Ovary (tissue), 7 donors: ENCODE measurements at regions not wholly inside any gene's neighbourhood (a gene's known extent, or its start where the extent isn't known, plus 50 kb on each side); places are given as distances from the start of the nearest gene placed in this dataset.

Experiments
- DNase-seq, 5 donors: peaks; one replicate each; pipeline ENCODE4 v3.0.0-alpha.2; 2019 to 2020
- H3K27ac ChIP-seq, 2 donors: fragments of 200-600 bp; one replicate each; pipeline versions ENCODE4 v1.5.1 to v1.8.0; 2019 to 2022
- H3K27me3 ChIP-seq: fragments of 200-600 bp; one replicate; pipeline ENCODE4 v1.8.0; 2022
- H3K36me3 ChIP-seq: fragments of 200-600 bp; sonication (generic); one replicate; pipeline ENCODE4 v1.5.1; 2019
- H3K4me1 ChIP-seq: one replicate; pipeline ENCODE4 v1.8.1; 2013; ENCODE audit warnings: mild to moderate bottlenecking, moderate library complexity; ENCODE audit not compliant: insufficient read depth
- H3K4me3 ChIP-seq: fragments of 200-600 bp; sonication (generic); one replicate; pipeline ENCODE4 v1.5.1; 2017
- H3K9me3 ChIP-seq, 2 donors: fragments of 200-600 bp in 1 of 2; sonication (generic) in 1 of 2; one replicate each; pipeline versions ENCODE4 v1.5.1 to v1.8.1; 2013 to 2019; ENCODE audit warnings: mild to moderate bottlenecking in 1 of 2, moderate library complexity in 1 of 2
- EP300 ChIP-seq: sonication (generic); formaldehyde crosslinking; IDR thresholded peaks from one replicate; pipeline ENCODE4 v1.6.1; 2017; ENCODE audit warnings: antibody characterized with exemption
- POLR2A ChIP-seq: fragments of 450-650 bp; IDR thresholded peaks from one replicate; pipeline ENCODE4 v1.6.1; 2017; ENCODE audit warnings: antibody characterized with exemption, mild to moderate bottlenecking, moderate library complexity
- WGBS, 3 donors: extraction: QIAGEN DNeasy Blood & Tissue Kit in 1 of 3; methylation state at CpG; one replicate each; pipeline versions ENCODE4 v1.1.5 to v1.1.7; 2013 to 2017; 5-methylcytosine and 5-hydroxymethylcytosine counted together
- intact Hi-C, 4 donors: fragments of 100-400 bp; cut with DNase I; formaldehyde crosslinking; loops; one replicate each; pipeline versions ENCODE4 v1.11.0 to v1.15.1; 2022 to 2023
- TF ChIP-seq, protein P1 (sequence below), 3 donors: fragments of 450-650 bp in 2 of 3; fragments of 200-600 bp in 1 of 3; IDR thresholded peaks; one replicate each; pipeline versions ENCODE4 v1.5.1 to v1.8.0; 2016 to 2022; ENCODE audit warnings: antibody characterized with exemption in 3 of 3, mild to moderate bottlenecking in 1 of 3
- donor health status: DM: no; HTN: no; CAD: no; lungs with moderate emphysema.
- donor health status: DM: no; HTN: no; CAD: no.
- donor health status: Bipolar disorder and iron deficiency.
- donor health status: DM: no; HTN: no; CAD: no.
- donor health status: DM: yes; HTN: yes; CAD: no.

DNA sequence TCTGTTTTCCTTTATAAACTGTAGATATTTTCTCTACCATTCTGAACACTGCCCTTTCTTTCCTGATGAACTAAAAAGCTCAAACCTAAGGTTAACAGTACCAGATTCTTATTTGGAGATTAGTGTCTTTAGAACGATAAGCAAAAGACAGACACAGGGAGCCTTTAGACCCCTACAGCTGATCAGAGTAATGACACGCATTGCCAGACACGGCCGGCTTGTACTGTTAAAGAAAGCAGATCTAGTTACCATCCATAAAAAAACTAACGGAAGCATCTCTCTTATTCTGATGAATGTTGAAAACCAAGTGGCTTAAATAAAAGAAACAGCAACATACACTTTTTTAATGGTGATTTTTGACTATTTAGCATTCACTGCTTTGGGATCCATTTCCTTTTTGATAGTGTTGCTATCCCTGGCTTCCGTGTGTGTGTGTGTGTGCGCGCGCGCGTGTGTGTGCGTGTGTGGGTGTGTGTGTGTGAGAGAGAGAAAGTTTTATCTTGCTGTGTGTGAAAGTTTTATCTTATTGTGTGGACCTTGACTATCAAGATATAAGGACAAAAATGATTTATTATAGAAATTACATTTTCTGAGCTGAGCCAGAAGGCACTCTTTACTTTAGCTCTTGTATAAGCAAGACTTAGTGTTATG is 95.6 kb upstream of the SLC35B3 start:
- WGBS, 3 donors: 51 to 82% (median 55%) methylated on average over 12 of the region's 12 CpGs
- intact Hi-C loops: no loop called here

DNA sequence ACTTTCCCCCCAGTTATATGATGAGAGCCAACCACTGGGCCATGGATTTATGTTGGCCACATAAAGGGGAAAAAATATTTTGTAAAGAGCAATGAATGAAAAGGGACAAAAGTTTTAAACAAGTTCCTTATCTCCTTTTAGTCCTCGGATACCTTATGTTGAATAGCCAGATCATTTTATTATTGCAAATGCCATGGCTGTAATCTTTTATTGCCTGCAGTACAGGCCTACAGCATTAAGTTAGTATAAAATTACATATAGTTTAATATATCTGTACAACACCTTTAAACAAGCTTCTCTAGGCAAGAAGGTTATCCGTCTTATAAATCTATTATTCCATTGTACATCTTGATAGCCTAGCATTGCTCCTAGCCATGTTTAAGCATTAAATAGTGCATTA is 93.9 kb upstream of the SLC35B3 start:
- 65 to 81% (median 66%) methylated on average over 2 of the region's 2 CpGs for WGBS, 3 donors
- Histone ChIP-seq H3K36me3 (no peaks in the 10 kb centered on the region), H3K9me3 (no peaks in the 10 kb centered on the region), H3K4me1 (no peaks in the 10 kb centered on the region), H3K27ac (no peak overlapping the region), H3K4me3 (no peak overlapping the region), H3K27me3 (no peaks in the 10 kb centered on the region)
- intact Hi-C loops: no loop called here
- no peak for DNase-seq
- TF ChIP-seq, protein P1, sequence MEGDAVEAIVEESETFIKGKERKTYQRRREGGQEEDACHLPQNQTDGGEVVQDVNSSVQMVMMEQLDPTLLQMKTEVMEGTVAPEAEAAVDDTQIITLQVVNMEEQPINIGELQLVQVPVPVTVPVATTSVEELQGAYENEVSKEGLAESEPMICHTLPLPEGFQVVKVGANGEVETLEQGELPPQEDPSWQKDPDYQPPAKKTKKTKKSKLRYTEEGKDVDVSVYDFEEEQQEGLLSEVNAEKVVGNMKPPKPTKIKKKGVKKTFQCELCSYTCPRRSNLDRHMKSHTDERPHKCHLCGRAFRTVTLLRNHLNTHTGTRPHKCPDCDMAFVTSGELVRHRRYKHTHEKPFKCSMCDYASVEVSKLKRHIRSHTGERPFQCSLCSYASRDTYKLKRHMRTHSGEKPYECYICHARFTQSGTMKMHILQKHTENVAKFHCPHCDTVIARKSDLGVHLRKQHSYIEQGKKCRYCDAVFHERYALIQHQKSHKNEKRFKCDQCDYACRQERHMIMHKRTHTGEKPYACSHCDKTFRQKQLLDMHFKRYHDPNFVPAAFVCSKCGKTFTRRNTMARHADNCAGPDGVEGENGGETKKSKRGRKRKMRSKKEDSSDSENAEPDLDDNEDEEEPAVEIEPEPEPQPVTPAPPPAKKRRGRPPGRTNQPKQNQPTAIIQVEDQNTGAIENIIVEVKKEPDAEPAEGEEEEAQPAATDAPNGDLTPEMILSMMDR (IDR thresholded peaks at IDR 0.05): no peak
- no peak for TF ChIP-seq EP300
- no peak for TF ChIP-seq POLR2A

More for the DNA sequence above, 95.6 kb upstream of the SLC35B3 start:
- DNase-seq: no peak
- H3K27ac ChIP-seq: no peak overlapping the region
- H3K9me3 ChIP-seq: no peaks in the 10 kb centered on the region
- TF ChIP-seq EP300 (no peak), POLR2A (no peak)
- TF ChIP-seq, protein P1 (IDR thresholded peaks at IDR 0.05): no peak
- H3K36me3 ChIP-seq: no peaks in the 10 kb centered on the region
- no peak overlapping the region for H3K4me3 ChIP-seq
- no peaks in the 10 kb centered on the region for H3K27me3 ChIP-seq
- H3K4me1 ChIP-seq: no peaks in the 10 kb centered on the region

DNA sequence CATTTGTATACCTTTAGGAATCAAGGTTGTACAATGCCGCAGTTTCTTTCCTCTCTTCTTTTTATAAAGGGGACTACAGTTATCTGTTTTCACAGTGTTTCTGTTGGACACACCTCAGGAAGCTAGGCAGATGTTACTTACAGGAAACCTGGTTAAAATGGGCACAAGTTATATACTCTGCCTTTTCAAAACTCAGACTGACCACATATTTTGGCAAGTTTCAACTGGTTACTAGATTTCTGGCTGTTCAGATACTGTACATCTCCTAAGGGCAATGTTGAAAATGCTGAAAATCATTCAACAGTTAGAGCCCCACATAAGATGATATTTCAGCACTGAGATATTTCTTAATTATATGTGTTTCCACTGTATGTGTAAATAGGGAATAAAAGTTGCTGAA is 92.5 kb upstream of the SLC35B3 start:
- intact Hi-C loops: no loop called here
- no peak for DNase-seq
- WGBS, 3 donors: 86 to 94% (median 88%) methylated on average over 1 of the region's 1 CpG
- no peak for TF ChIP-seq POLR2A
- TF ChIP-seq, protein P1 (IDR thresholded peaks at IDR 0.05): no peak
- no peak for TF ChIP-seq EP300
- Histone ChIP-seq H3K36me3 (no peaks in the 10 kb centered on the region), H3K27ac (no peak overlapping the region), H3K27me3 (no peaks in the 10 kb centered on the region), H3K4me1 (no peaks in the 10 kb centered on the region), H3K4me3 (no peak overlapping the region), H3K9me3 (no peaks in the 10 kb centered on the region)

DNA sequence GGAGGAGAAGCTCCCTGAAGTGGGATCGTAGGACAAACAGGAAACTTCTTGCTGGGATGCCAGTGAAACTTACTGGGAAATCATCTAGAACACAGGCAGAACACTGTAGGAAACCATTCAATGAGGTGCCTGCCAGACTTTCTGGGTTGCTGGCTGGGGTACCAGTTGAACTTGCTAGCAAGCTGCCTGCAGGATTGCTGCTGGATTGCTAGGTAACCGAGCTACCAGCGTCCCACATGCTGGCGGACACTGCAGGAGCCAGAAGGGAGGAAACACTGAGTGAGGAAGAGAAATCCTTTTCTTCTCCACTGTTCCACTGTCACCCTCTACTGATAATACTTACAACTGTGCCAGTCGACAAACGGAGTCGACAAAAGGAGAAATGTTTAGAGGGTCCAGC is 91.3 kb upstream of the SLC35B3 start:
- intact Hi-C loops: no loop called here
- no peak for DNase-seq
- no peaks in the 10 kb centered on the region for H3K27me3 ChIP-seq
- no peaks in the 10 kb centered on the region for H3K9me3 ChIP-seq
- no peak overlapping the region for H3K4me3 ChIP-seq
- no peaks in the 10 kb centered on the region for H3K4me1 ChIP-seq
- TF ChIP-seq, protein P1 (IDR thresholded peaks at IDR 0.05): no peak
- TF ChIP-seq POLR2A (no peak), EP300 (no peak)
- no peak overlapping the region for H3K27ac ChIP-seq
- 62 to 82% (median 77%) methylated on average over 7 of the region's 7 CpGs for WGBS, 3 donors
- H3K36me3 ChIP-seq: no peaks in the 10 kb centered on the region
